Parathyroid adenoma (tissue), 2 donors: ENCODE measurements at regions not wholly inside any gene's neighbourhood (a gene's known extent, or its start where the extent isn't known, plus 50 kb on each side); places are given as distances from the start of the nearest gene placed in this dataset.
"Not testable (repeated sequence)": the region's sequence is repeated elsewhere in the genome, so short reads cannot be mapped to it uniquely, and the experiment has no call there.

Experiments used
- H2AFZ ChIP-seq: fragments of 300-600 bp; sonication (generic); one replicate; pipeline ENCODE4 v1.7.0; 2017; ENCODE audit warnings: antibody characterized with exemption, mild to moderate bottlenecking
- H3K27ac ChIP-seq: fragments of 300-600 bp; sonication (generic); one replicate; pipeline ENCODE4 v1.7.0; 2017
- H3K27me3 ChIP-seq: fragments of 300-600 bp; sonication (generic); one replicate; pipeline ENCODE4 v1.7.0; 2017; ENCODE audit warnings: low read length; ENCODE audit not compliant: control insufficient read depth, insufficient read depth
- H3K36me3 ChIP-seq: fragments of 300-600 bp; sonication (generic); one replicate; pipeline ENCODE4 v1.7.0; 2017; ENCODE audit warnings: low read length; ENCODE audit not compliant: control insufficient read depth, insufficient read depth
- H3K4me1 ChIP-seq: fragments of 300-600 bp; sonication (generic); one replicate; pipeline ENCODE4 v1.7.0; 2017; ENCODE audit warnings: control low read depth
- H3K4me2 ChIP-seq: fragments of 300-600 bp; sonication (generic); one replicate; pipeline ENCODE4 v1.7.0; 2017; ENCODE audit warnings: low read length
- H3K4me3 ChIP-seq: fragments of 300-600 bp; sonication (generic); one replicate; pipeline ENCODE4 v1.7.0; 2017; ENCODE audit warnings: low read depth, low read length
- H3K79me2 ChIP-seq: fragments of 300-600 bp; sonication (generic); one replicate; pipeline ENCODE4 v1.7.0; 2017; ENCODE audit warnings: control low read depth
- H3K9ac ChIP-seq: fragments of 300-600 bp; sonication (generic); one replicate; pipeline ENCODE4 v1.7.0; 2017; ENCODE audit warnings: mild to moderate bottlenecking
- H3K9me3 ChIP-seq: fragments of 300-600 bp; sonication (generic); one replicate; pipeline ENCODE4 v1.7.0; 2017; ENCODE audit warnings: low read length; ENCODE audit not compliant: control insufficient read depth
- TF ChIP-seq, protein P1 (sequence below): fragments of 300-600 bp; sonication (generic); IDR thresholded peaks from one replicate; pipeline ENCODE4 v1.7.0; 2017; ENCODE audit warnings: antibody characterized with exemption, mild to moderate bottlenecking
- donor health status: primary hyperparathyroidism.

DNA sequence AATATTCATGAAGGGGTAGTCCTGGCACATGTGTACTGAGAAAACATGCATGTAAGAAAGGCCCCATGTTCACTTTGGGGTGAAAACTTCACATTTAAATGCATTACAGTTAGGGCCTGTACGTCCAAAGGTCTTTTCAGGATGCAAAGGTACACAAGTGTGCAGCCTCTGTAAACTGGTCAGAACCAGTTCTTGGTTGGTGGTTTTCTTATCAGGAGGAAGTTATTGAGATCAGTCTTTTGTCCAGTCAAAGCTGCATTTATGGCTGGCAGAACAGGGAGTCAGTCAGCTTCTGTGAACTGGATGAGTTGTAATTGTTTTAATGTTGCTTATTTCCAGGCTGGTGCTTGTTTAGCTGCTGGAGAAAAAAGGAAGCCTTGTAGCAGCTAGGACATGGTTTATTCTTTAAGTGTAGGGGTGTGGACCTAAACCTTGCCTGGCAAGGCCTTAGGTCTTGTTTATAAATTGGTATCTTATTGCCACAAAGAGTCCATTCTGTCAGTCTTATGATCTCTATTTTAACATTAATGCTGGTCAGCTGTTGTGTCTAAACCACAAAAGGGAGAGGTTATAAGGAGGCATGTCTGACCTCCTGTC, 1906.6 kb upstream of the TENM3 start:
- Histone ChIP-seq H3K36me3 (no peaks in the 10 kb centered on the region), H3K9me3 (no peaks in the 10 kb centered on the region), H3K27ac (no peak overlapping the region), H3K4me1 (no peaks in the 10 kb centered on the region), H2AFZ (no peak overlapping the region), H3K4me2 (no peak overlapping the region), H3K9ac (no peak overlapping the region), H3K79me2 (no peaks in the 10 kb centered on the region), H3K27me3 (no peaks in the 10 kb centered on the region), H3K4me3 (no peak overlapping the region)
- TF ChIP-seq, protein P1, sequence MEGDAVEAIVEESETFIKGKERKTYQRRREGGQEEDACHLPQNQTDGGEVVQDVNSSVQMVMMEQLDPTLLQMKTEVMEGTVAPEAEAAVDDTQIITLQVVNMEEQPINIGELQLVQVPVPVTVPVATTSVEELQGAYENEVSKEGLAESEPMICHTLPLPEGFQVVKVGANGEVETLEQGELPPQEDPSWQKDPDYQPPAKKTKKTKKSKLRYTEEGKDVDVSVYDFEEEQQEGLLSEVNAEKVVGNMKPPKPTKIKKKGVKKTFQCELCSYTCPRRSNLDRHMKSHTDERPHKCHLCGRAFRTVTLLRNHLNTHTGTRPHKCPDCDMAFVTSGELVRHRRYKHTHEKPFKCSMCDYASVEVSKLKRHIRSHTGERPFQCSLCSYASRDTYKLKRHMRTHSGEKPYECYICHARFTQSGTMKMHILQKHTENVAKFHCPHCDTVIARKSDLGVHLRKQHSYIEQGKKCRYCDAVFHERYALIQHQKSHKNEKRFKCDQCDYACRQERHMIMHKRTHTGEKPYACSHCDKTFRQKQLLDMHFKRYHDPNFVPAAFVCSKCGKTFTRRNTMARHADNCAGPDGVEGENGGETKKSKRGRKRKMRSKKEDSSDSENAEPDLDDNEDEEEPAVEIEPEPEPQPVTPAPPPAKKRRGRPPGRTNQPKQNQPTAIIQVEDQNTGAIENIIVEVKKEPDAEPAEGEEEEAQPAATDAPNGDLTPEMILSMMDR = no peak

DNA sequence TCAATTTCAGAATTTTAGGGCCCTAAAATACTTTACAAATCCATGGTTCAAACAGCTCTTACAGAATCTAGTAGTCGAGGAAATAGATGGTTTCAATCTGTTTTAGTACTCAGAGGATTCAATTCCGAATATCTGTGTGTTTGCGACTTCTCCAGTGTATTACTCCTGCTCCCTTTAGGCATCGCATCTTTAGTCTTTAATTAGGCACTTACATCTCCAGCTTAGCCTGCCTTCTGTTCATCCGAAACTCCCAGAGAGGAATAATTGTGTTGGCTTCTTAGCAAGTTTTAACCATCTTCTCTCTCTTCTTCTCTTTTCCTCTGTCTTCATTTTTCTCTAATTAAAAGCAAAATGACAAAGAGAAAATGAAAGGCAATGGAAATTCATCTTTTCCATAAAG, 1901.3 kb upstream of the TENM3 start:
- TF ChIP-seq, protein P1 = no peak
- H3K79me2 ChIP-seq = no peaks in the 10 kb centered on the region
- no peaks in the 10 kb centered on the region for H3K9me3 ChIP-seq

DNA sequence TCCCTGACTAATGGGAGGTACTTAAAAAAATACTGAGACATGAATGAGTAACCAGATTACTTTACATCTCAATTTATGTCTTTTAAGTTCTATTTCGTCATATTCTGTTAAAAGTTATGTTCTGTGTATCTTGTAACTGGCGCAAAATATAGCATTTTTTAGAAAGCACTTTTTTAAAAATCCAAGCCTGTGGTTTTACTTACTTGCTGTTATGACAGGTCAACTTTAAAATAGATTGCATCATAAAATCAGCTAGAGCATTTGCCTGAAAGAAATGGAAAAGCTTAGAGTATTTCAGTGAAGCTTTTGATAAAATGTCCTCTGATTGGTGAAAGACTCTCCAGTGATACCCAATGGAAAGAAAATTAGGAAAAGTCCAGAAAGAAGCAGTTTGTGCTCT, 1892.3 kb upstream of the TENM3 start:
- Histone ChIP-seq H3K9ac (no peak overlapping the region), H3K27ac (no peak overlapping the region), H3K36me3 (no peaks in the 10 kb centered on the region), H3K4me2 (no peak overlapping the region), H3K27me3 (no peaks in the 10 kb centered on the region), H2AFZ (no peak overlapping the region), H3K4me1 (no peaks in the 10 kb centered on the region), H3K4me3 (no peak overlapping the region), H3K9me3 (no peaks in the 10 kb centered on the region), H3K79me2 (no peaks in the 10 kb centered on the region)
- TF ChIP-seq, protein P1 = no peak

More for the DNA sequence above, 1901.3 kb upstream of the TENM3 start:
- no peak overlapping the region for H3K4me3 ChIP-seq
- H3K4me2 ChIP-seq = no peak overlapping the region
- H3K27ac ChIP-seq = no peak overlapping the region
- no peaks in the 10 kb centered on the region for H3K36me3 ChIP-seq
- H3K4me1 ChIP-seq = no peaks in the 10 kb centered on the region
- H3K27me3 ChIP-seq = no peaks in the 10 kb centered on the region
- no peak overlapping the region for H3K9ac ChIP-seq
- H2AFZ ChIP-seq = no peak overlapping the region

DNA sequence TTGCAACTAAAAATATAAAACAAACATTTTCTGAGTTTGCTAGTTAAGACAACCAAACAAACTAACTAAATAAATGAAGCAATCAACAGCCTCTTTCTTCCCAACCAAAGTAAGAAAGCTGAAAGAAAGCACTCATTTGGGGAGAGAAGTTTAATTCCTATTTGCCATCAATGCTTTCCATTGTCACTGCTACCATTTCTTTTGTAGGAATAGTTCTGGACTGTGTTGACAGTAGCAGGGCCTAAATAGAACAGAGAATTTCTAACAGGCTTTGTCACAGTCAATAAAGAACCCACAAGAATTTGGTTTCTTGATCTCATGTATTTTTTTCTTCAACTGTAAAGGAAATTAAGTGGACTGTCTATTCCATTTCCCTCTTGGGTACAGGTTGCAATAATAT, 1886.4 kb upstream of the TENM3 start:
- TF ChIP-seq, protein P1 = no peak
- Histone ChIP-seq H3K9me3 (no peaks in the 10 kb centered on the region), H2AFZ (no peak overlapping the region), H3K4me3 (no peak overlapping the region), H3K9ac (no peak overlapping the region), H3K4me2 (no peak overlapping the region), H3K36me3 (no peaks in the 10 kb centered on the region), H3K79me2 (no peaks in the 10 kb centered on the region), H3K27ac (no peak overlapping the region), H3K4me1 (no peaks in the 10 kb centered on the region), H3K27me3 (no peaks in the 10 kb centered on the region)

DNA sequence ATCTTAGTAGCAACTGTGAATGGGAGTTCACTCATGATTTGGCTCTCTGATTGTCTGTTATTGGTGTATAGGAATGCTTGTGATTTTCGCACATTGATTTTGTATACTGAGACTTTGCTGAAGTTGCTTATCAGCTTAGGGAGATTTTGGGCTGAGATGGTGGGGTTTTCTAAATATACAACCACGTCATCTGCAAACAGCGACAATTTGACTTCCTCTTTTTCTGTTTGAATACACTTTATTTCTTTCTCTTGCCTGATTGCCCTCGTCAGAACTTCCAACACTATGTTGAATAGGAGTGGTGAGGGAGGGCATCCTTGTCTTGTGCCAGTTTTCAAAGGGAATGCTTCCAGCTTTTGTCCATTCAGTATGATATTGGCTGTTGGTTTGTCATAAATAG, 1883.1 kb upstream of the TENM3 start:
- H3K4me1 ChIP-seq, H3K9ac ChIP-seq, H3K27me3 ChIP-seq, H3K4me2 ChIP-seq, H3K27ac ChIP-seq, H3K4me3 ChIP-seq, H3K79me2 ChIP-seq, H3K9me3 ChIP-seq, H2AFZ ChIP-seq, H3K36me3 ChIP-seq: not testable (repeated sequence)
